Activated T-helper 1 cell treated with anti-CD3 and anti-CD28 coated beads, Interleukin-12 subunit alpha, Interleukin-12 subunit beta, Interleukin-2, Interleukin-4 antibody, amounts not matched to agents 30 ng/mL and 10 ng/mL and 1 ng/mL, durations not matched to agents 14 hours and 24 hours and 36 hours (primary cell): ENCODE measurements at regions not wholly inside any gene's neighbourhood (a gene's known extent, or its start where the extent isn't known, plus 50 kb on each side); places are given as distances from the start of the nearest gene placed in this dataset.

Source experiments
- DNase-seq: peaks from one replicate; pipeline ENCODE4 v3.0.0; 2021; ENCODE audit warnings: low spot score
- H3K27ac Mint-ChIP-seq: one replicate; pipeline ENCODE4 v1.8.0; 2021; ENCODE audit warnings: mild to moderate bottlenecking, mixed read lengths
- H3K27me3 Mint-ChIP-seq: one replicate; pipeline ENCODE4 v1.8.0; 2022; ENCODE audit warnings: mild to moderate bottlenecking, moderate library complexity, mixed read lengths; ENCODE audit not compliant: insufficient read depth
- H3K36me3 Mint-ChIP-seq: one replicate; pipeline ENCODE4 v1.8.0; 2021; ENCODE audit warnings: low read depth, mixed read lengths
- H3K4me1 Mint-ChIP-seq: one replicate; pipeline ENCODE4 v1.8.0; 2021; ENCODE audit warnings: low read depth, mixed read lengths
- H3K4me3 Mint-ChIP-seq: one replicate; pipeline ENCODE4 v1.8.0; 2021; ENCODE audit warnings: mild to moderate bottlenecking, moderate library complexity, mixed read lengths
- H3K9me3 Mint-ChIP-seq: one replicate; pipeline ENCODE4 v1.8.0; 2021; ENCODE audit warnings: mixed read lengths
- intact Hi-C: fragments of 100-400 bp; cut with micrococcal nuclease; formaldehyde crosslinking; loops from one replicate; pipeline ENCODE4 v1.15.1; 2024

GRCh38 chr12:98244136-98244535 is 271.3 kb upstream of the TMPO start:
- H3K36me3 Mint-ChIP-seq = no peaks in the 10 kb centered on the region
- no peak overlapping the region for H3K4me3 Mint-ChIP-seq
- H3K27me3 Mint-ChIP-seq = peaks cover 8% of the 10 kb centered on the region
- intact Hi-C loops = no loop called here
- H3K4me1 Mint-ChIP-seq = no peaks in the 10 kb centered on the region
- H3K27ac Mint-ChIP-seq = no peak overlapping the region
- DNase-seq = no peak
- no peaks in the 10 kb centered on the region for H3K9me3 Mint-ChIP-seq

- Mint-ChIP-seq H3K27ac (no peak overlapping the region), H3K27me3 (peaks cover 2% of the 10 kb centered on the region), H3K36me3 (no peaks in the 10 kb centered on the region), H3K9me3 (no peaks in the 10 kb centered on the region), H3K4me3 (no peak overlapping the region), H3K4me1 (no peaks in the 10 kb centered on the region)
- intact Hi-C loops = no loop called here
- DNase-seq = no peak
These were observed 262.0 kb upstream of the TMPO start for GRCh38 chr12:98253207-98254037.

- no peak for DNase-seq
- Mint-ChIP-seq H3K36me3 (no peaks in the 10 kb centered on the region), H3K27ac (no peak overlapping the region), H3K4me1 (no peaks in the 10 kb centered on the region), H3K4me3 (no peak overlapping the region), H3K27me3 (peaks cover 2% of the 10 kb centered on the region), H3K9me3 (no peaks in the 10 kb centered on the region)
- intact Hi-C loops = no loop called here
These were observed 258.6 kb upstream of the TMPO start for GRCh38 chr12:98256830-98257229.

- Mint-ChIP-seq H3K4me3 (no peak overlapping the region), H3K27me3 (peaks cover 3% of the 10 kb centered on the region), H3K9me3 (no peaks in the 10 kb centered on the region), H3K27ac (no peak overlapping the region), H3K36me3 (no peaks in the 10 kb centered on the region), H3K4me1 (no peaks in the 10 kb centered on the region)
- DNase-seq = no peak
- intact Hi-C loops = no loop called here
These were observed 255.7 kb upstream of the TMPO start for GRCh38 chr12:98259693-98260092.

GRCh38 chr12:98260276-98260675 is 255.1 kb upstream of the TMPO start:
- H3K27me3 Mint-ChIP-seq = peaks cover 3% of the 10 kb centered on the region
- H3K27ac Mint-ChIP-seq = no peak overlapping the region
- DNase-seq = no peak
- intact Hi-C loops = no loop called here
- H3K36me3 Mint-ChIP-seq = no peaks in the 10 kb centered on the region
- H3K9me3 Mint-ChIP-seq = no peaks in the 10 kb centered on the region
- no peak overlapping the region for H3K4me3 Mint-ChIP-seq
- H3K4me1 Mint-ChIP-seq = no peaks in the 10 kb centered on the region

GRCh38 chr12:98262902-98263301 is 252.5 kb upstream of the TMPO start:
- Mint-ChIP-seq H3K9me3 (no peaks in the 10 kb centered on the region), H3K4me3 (no peak overlapping the region), H3K27ac (no peak overlapping the region), H3K36me3 (no peaks in the 10 kb centered on the region), H3K27me3 (peaks cover 5% of the 10 kb centered on the region), H3K4me1 (no peaks in the 10 kb centered on the region)
- intact Hi-C loops = no loop called here
- DNase-seq = no peak

GRCh38 chr12:98274430-98275130 is 240.8 kb upstream of the TMPO start:
- intact Hi-C loops = no loop called here
- Mint-ChIP-seq H3K27me3 (peaks cover 7% of the 10 kb centered on the region), H3K4me3 (no peak overlapping the region), H3K36me3 (no peaks in the 10 kb centered on the region), H3K9me3 (no peaks in the 10 kb centered on the region), H3K27ac (no peak overlapping the region), H3K4me1 (no peaks in the 10 kb centered on the region)
- DNase-seq = no peak

GRCh38 chr12:98275131-98275475 is 240.3 kb upstream of the TMPO start:
- H3K4me3 Mint-ChIP-seq = no peak overlapping the region
- H3K27ac Mint-ChIP-seq = no peak overlapping the region
- intact Hi-C loops = no loop called here
- H3K36me3 Mint-ChIP-seq = no peaks in the 10 kb centered on the region
- H3K9me3 Mint-ChIP-seq = no peaks in the 10 kb centered on the region
- H3K27me3 Mint-ChIP-seq = peaks cover 7% of the 10 kb centered on the region
- DNase-seq = no peak
- no peaks in the 10 kb centered on the region for H3K4me1 Mint-ChIP-seq

- no peaks in the 10 kb centered on the region for H3K9me3 Mint-ChIP-seq
- intact Hi-C loops = no loop called here
- H3K36me3 Mint-ChIP-seq = no peaks in the 10 kb centered on the region
- no peak overlapping the region for H3K27ac Mint-ChIP-seq
- peaks cover 4% of the 10 kb centered on the region for H3K27me3 Mint-ChIP-seq
- no peak overlapping the region for H3K4me3 Mint-ChIP-seq
- no peaks in the 10 kb centered on the region for H3K4me1 Mint-ChIP-seq
- DNase-seq = no peak
These were observed 235.2 kb upstream of the TMPO start for GRCh38 chr12:98280152-98280551.

- Mint-ChIP-seq H3K36me3 (no peaks in the 10 kb centered on the region), H3K9me3 (no peaks in the 10 kb centered on the region), H3K27me3 (peaks cover 4% of the 10 kb centered on the region), H3K4me1 (no peaks in the 10 kb centered on the region), H3K27ac (no peak overlapping the region), H3K4me3 (no peak overlapping the region)
- intact Hi-C loops = no loop called here
- DNase-seq = no peak
These were observed 234.8 kb upstream of the TMPO start for GRCh38 chr12:98280621-98281020.

- H3K9me3 Mint-ChIP-seq = no peaks in the 10 kb centered on the region
- intact Hi-C loops = no loop called here
- no peaks in the 10 kb centered on the region for H3K4me1 Mint-ChIP-seq
These were observed 223.6 kb upstream of the TMPO start for GRCh38 chr12:98291828-98292227.

GRCh38 chr12:98294051-98294805 is 221.2 kb upstream of the TMPO start:
- H3K9me3 Mint-ChIP-seq = no peaks in the 10 kb centered on the region
- no peaks in the 10 kb centered on the region for H3K36me3 Mint-ChIP-seq
- no peaks in the 10 kb centered on the region for H3K4me1 Mint-ChIP-seq
- H3K27me3 Mint-ChIP-seq = peaks cover 7% of the 10 kb centered on the region
- H3K4me3 Mint-ChIP-seq = no peak overlapping the region
- intact Hi-C loops = no loop called here
- DNase-seq = no peak
- no peak overlapping the region for H3K27ac Mint-ChIP-seq

More at GRCh38 chr12:98291828-98292227, 223.6 kb upstream of the TMPO start:
- Mint-ChIP-seq H3K27ac (no peak overlapping the region), H3K4me3 (no peak overlapping the region), H3K27me3 (peaks cover 14% of the 10 kb centered on the region), H3K36me3 (no peaks in the 10 kb centered on the region)
- no peak for DNase-seq

GRCh38 chr12:98295681-98296080 is 219.7 kb upstream of the TMPO start:
- intact Hi-C loops = no loop called here
- H3K36me3 Mint-ChIP-seq = no peaks in the 10 kb centered on the region
- peaks cover 7% of the 10 kb centered on the region for H3K27me3 Mint-ChIP-seq
- H3K27ac Mint-ChIP-seq = no peak overlapping the region
- no peak overlapping the region for H3K4me3 Mint-ChIP-seq
- DNase-seq = no peak
- H3K9me3 Mint-ChIP-seq = no peaks in the 10 kb centered on the region
- H3K4me1 Mint-ChIP-seq = no peaks in the 10 kb centered on the region
